IMR-90 (cell line): ENCODE measurements at regions not wholly inside any gene's neighbourhood (a gene's known extent, or its start where the extent isn't known, plus 50 kb on each side); places are given as distances from the start of the nearest gene placed in this dataset.

Source experiments
- ATAC-seq: fragments of 200-7000 bp; cut with Tn5 transposase; 2 replicates; pipeline ENCODE4 v1.9.1; 2020; ENCODE audit warnings: low read depth, mild to moderate bottlenecking, moderate library complexity
- BruUV-seq: library from RNA; stranded (reverse); fragments of 400-500 nt; replicated peaks from 2 replicates; lab custom pipeline; 2021; lab: Mats Ljungman, UMichigan
- CTCF ChIA-PET: fragments of 300-600 bp; formaldehyde crosslinking; extraction: SDS; loops from one replicate; lab custom pipeline; 2021; ENCODE audit warnings: antibody characterized with exemption; lab: Yijun Ruan, JAX
- POLR2A ChIA-PET: fragments of 300-600 bp; sonication (Branson Sonifier 250); formaldehyde crosslinking; loops from one replicate; lab custom pipeline; 2022; ENCODE audit warnings: antibody characterized with exemption; ENCODE audit not compliant: unreplicated experiment; lab: Charles Lee
- DNase-seq: peaks from one replicate; pipeline ENCODE4 v3.0.0; 2013
- H2AFZ ChIP-seq: replicated peaks from 2 replicates; pipeline ENCODE3; 2013; ENCODE audit warnings: low read length, mild to moderate bottlenecking; ENCODE audit not compliant: poor library complexity
- H2AK5ac ChIP-seq: 2 replicates; pipeline ENCODE4 v1.6.1; 2013; ENCODE audit warnings: low read depth, low read length, inconsistent platforms
- H2AK9ac ChIP-seq: replicated peaks from 2 replicates; pipeline ENCODE3; 2013; ENCODE audit warnings: mild to moderate bottlenecking, low read depth, low read length, moderate library complexity; ENCODE audit not compliant: poor library complexity
- H2BK120ac ChIP-seq: 2 replicates; pipeline ENCODE4 v1.6.1; 2013; ENCODE audit warnings: low read depth, low read length, inconsistent platforms
- H2BK15ac ChIP-seq: 3 replicates; pipeline ENCODE4 v1.6.1; 2013; ENCODE audit warnings: low read depth, low read length, inconsistent platforms
- H2BK20ac ChIP-seq: 2 replicates; pipeline ENCODE4 v1.6.1; 2013; ENCODE audit warnings: low read depth, mild to moderate bottlenecking, inconsistent platforms, low read length, moderate library complexity
- H2BK5ac ChIP-seq: 2 replicates; pipeline ENCODE4 v1.6.1; 2013; ENCODE audit warnings: mild to moderate bottlenecking, low read depth, low read length, inconsistent platforms; ENCODE audit not compliant: poor library complexity, severe bottlenecking
- H3K14ac ChIP-seq: replicated peaks from 2 replicates; pipeline ENCODE4 v1.6.1; 2013; ENCODE audit warnings: low read depth, low read length, inconsistent platforms
- H3K18ac ChIP-seq: 2 replicates; pipeline ENCODE4 v1.6.1; 2013; ENCODE audit warnings: low read depth, low read length, control low read depth
- H3K23ac ChIP-seq: 2 replicates; pipeline ENCODE4 v1.6.1; 2013; ENCODE audit warnings: low read depth, low read length, inconsistent platforms
- H3K27ac ChIP-seq: 2 replicates; pipeline ENCODE4 v1.5.1; 2013; ENCODE audit warnings: mild to moderate bottlenecking, control low read depth, low read length; ENCODE audit not compliant: insufficient read depth
- H3K27me3 ChIP-seq: 2 replicates; pipeline ENCODE4 v1.6.1; 2013; ENCODE audit warnings: low read length; ENCODE audit not compliant: control insufficient read depth, insufficient read depth
- H3K36me3 ChIP-seq: 2 replicates; pipeline ENCODE4 v1.6.1; 2013; ENCODE audit warnings: low read length, mixed read lengths; ENCODE audit not compliant: control insufficient read depth, insufficient read depth
- H3K4ac ChIP-seq: 2 replicates; pipeline ENCODE4 v1.6.1; 2013; ENCODE audit warnings: low read depth, low read length, inconsistent platforms
- H3K4me1 ChIP-seq: 2 replicates; pipeline ENCODE4 v1.6.1; 2013; ENCODE audit warnings: low read length, mixed read lengths; ENCODE audit not compliant: control insufficient read depth, insufficient read depth
- H3K4me2 ChIP-seq: 2 replicates; pipeline ENCODE4 v1.6.1; 2013; ENCODE audit warnings: low read depth, mild to moderate bottlenecking, control low read depth, low read length, moderate library complexity
- H3K4me3 ChIP-seq: 2 replicates; pipeline ENCODE4 v1.5.1; 2013; ENCODE audit warnings: low read depth, mild to moderate bottlenecking, control low read depth, low read length, moderate library complexity; ENCODE audit not compliant: insufficient read depth
- H3K56ac ChIP-seq: 2 replicates; pipeline ENCODE4 v1.6.1; 2013; ENCODE audit warnings: low read length, inconsistent platforms; ENCODE audit not compliant: insufficient read depth; ENCODE audit errors: extremely low read depth
- H3K79me1 ChIP-seq, 2 experiments: 2 replicates each; pipeline ENCODE4 v1.6.1; 2013; ENCODE audit warnings: low read length in 2 of 2, inconsistent platforms in 1 of 2, low read depth in 1 of 2
- H3K9ac ChIP-seq: 2 replicates; pipeline ENCODE4 v1.6.1; 2013; ENCODE audit warnings: low read depth, low read length, control low read depth
- H3K9me1 ChIP-seq: 2 replicates; pipeline ENCODE4 v1.6.1; 2013; ENCODE audit warnings: low read length, inconsistent platforms; ENCODE audit not compliant: insufficient read depth
- H3K9me3 ChIP-seq: 2 replicates; pipeline ENCODE4 v1.6.1; 2013; ENCODE audit warnings: low read length; ENCODE audit not compliant: control insufficient read depth, insufficient read depth
- H4K20me1 ChIP-seq: 2 replicates; pipeline ENCODE4 v1.6.1; 2013; ENCODE audit warnings: low read length, inconsistent platforms; ENCODE audit not compliant: insufficient read depth
- H4K5ac ChIP-seq: 2 replicates; pipeline ENCODE4 v1.6.1; 2013; ENCODE audit warnings: mild to moderate bottlenecking, low read depth, low read length, control low read depth
- H4K8ac ChIP-seq, 2 experiments: 2 replicates each; pipeline ENCODE4 v1.6.1; 2013; ENCODE audit warnings: low read depth in 2 of 2, low read length in 2 of 2, control low read depth in 1 of 2, inconsistent platforms in 1 of 2
- H4K91ac ChIP-seq: 2 replicates; pipeline ENCODE4 v1.6.1; 2013; ENCODE audit warnings: low read depth, low read length, inconsistent platforms; ENCODE audit not compliant: insufficient read depth
- BHLHE40 ChIP-seq: fragments of 150-350 bp; IDR thresholded peaks from 2 replicates; pipeline ENCODE4 v1.6.1; 2016; ENCODE audit warnings: mild to moderate bottlenecking, low read depth, low read length
- CHD1 ChIP-seq: IDR thresholded peaks from 2 replicates; pipeline ENCODE4 v1.6.1; 2012; ENCODE audit warnings: low read depth, low read length, improper control_type of control experiment
- MAFK ChIP-seq: IDR thresholded peaks from 2 replicates; pipeline ENCODE4 v1.6.1; 2012; ENCODE audit warnings: low read depth, low read length, improper control_type of control experiment
- MAZ ChIP-seq: IDR thresholded peaks from 2 replicates; pipeline ENCODE4 v1.6.1; 2012; ENCODE audit warnings: low read depth, mild to moderate bottlenecking, low read length, improper control_type of control experiment, moderate library complexity, borderline replicate concordance
- MXI1 ChIP-seq: IDR thresholded peaks from 2 replicates; pipeline ENCODE4 v1.6.1; 2012; ENCODE audit warnings: low read depth, mild to moderate bottlenecking, low read length, moderate library complexity, borderline replicate concordance
- NFE2L2 ChIP-seq: fragments of 150-350 bp; IDR thresholded peaks from 2 replicates; pipeline ENCODE4 v1.6.1; 2016; ENCODE audit warnings: low read depth, mild to moderate bottlenecking, low read length
- RCOR1 ChIP-seq: IDR thresholded peaks from 2 replicates; pipeline ENCODE4 v1.6.1; 2012; ENCODE audit warnings: mild to moderate bottlenecking, low read length, improper control_type of control experiment; ENCODE audit not compliant: insufficient replicate concordance
- WGBS, 2 experiments: methylation state at CpG; one replicate each; pipeline versions ENCODE4 v1.1.5 to v1.1.7; 2013; ENCODE audit warnings: missing lambda C conversion rate in 2 of 2; ENCODE audit not compliant: insufficient read length in 1 of 2; ENCODE audit errors: extremely low coverage in 2 of 2; 5-methylcytosine and 5-hydroxymethylcytosine counted together
- dilution Hi-C: fragments of 300-500 bp; cut with HindIII; formaldehyde crosslinking; loops from one replicate; pipeline ENCODE4 v1.14.3; 2018; ENCODE audit warnings: low sequenced_read_pairs; ENCODE audit not compliant: unreplicated experiment
- in situ Hi-C: fragments of 300-500 bp; cut with MboI; formaldehyde crosslinking; loops from 3 replicates; pipeline ENCODE4 v1.14.3; 2019; ENCODE audit warnings: low sequenced_read_pairs, inconsistent platforms, mixed read lengths
- intact Hi-C: fragments of 100-400 bp; cut with micrococcal nuclease; formaldehyde crosslinking; loops from 2 replicates; pipeline ENCODE4 v1.10.0; 2022
- TF ChIP-seq, protein P1 (sequence below): fragments of 150-350 bp; IDR thresholded peaks from 2 replicates; pipeline ENCODE4 v1.6.1; 2016; ENCODE audit warnings: low read depth, mild to moderate bottlenecking, low read length, moderate library complexity, borderline replicate concordance
- TF ChIP-seq, protein P2 (sequence below): conservative IDR thresholded peaks from 2 replicates; pipeline ENCODE4 v1.5.1; 2012; ENCODE audit warnings: mild to moderate bottlenecking, low read depth, low read length, improper control_type of control experiment

DNA sequence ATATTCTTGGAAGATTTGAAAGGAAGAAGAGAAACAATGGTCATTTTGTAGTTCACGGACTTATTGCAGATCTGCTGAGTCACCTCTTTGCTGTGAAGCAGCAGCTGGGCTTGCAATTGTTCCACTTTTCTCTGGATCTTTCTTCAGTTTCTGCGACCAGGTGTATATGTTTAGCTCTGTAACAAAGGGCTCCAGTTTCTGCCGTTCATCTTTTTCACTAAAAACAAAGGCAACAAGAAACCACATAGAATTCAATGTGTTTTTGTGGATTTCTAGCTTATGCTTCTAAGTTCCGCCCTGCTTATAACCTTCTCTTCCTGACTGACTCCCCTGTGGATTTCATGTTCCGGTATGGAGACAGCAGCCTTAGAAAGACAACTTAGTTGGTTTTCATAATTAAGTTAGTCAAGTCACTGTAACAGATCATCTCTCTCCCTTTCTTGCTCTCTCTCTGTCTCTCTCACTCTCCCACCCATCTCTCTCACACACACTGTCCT is 121.6 kb upstream of the EPHA5 start:
- no peak overlapping the region for H3K4me3 ChIP-seq
- CTCF ChIA-PET: no interaction called here

More for the DNA sequence above, 121.6 kb upstream of the EPHA5 start:
- Histone ChIP-seq H3K14ac (no peak overlapping the region), H2BK5ac (no peak overlapping the region), H2BK120ac (no peak overlapping the region), H2AK5ac (no peak overlapping the region), H3K9me3 (peaks cover 2% of the 10 kb centered on the region; the same call in 1 of the 2 replicates), H3K27ac (no peak overlapping the region), H3K36me3 (no peaks in the 10 kb centered on the region), H4K5ac (no peak overlapping the region), H2AK9ac (no peak overlapping the region), H3K9ac (no peak overlapping the region), H4K91ac (no peak overlapping the region), H2AFZ (no peak overlapping the region), H3K18ac (no peak overlapping the region), H3K56ac (no peak overlapping the region), H2BK20ac (no peak overlapping the region), H3K4ac (no peak overlapping the region), H3K27me3 (no peaks in the 10 kb centered on the region), H4K20me1 (no peaks in the 10 kb centered on the region), H3K4me2 (no peak overlapping the region), H3K79me1 (no peaks in the 10 kb centered on the region), H4K8ac (no peak overlapping the region), H3K4me1 (no peaks in the 10 kb centered on the region), H3K9me1 (no peaks in the 10 kb centered on the region), H2BK15ac (no peak overlapping the region), H3K23ac (no peak overlapping the region)
- DNase-seq (no peak), ATAC-seq (no peak)
- POLR2A ChIA-PET: no interaction called here
- no TSS peak for BruUV-seq
- intact Hi-C loops (no loop called here), dilution Hi-C loops (no loop called here), in situ Hi-C loops (no loop called here)
- 50% methylated on average over 1 of the region's 5 CpGs; no CpG with 5 or more reads in 1 of the 2 experiments for WGBS, 2 experiments
- TF ChIP-seq NFE2L2: peak; percentile 74
- TF ChIP-seq, protein P1, sequence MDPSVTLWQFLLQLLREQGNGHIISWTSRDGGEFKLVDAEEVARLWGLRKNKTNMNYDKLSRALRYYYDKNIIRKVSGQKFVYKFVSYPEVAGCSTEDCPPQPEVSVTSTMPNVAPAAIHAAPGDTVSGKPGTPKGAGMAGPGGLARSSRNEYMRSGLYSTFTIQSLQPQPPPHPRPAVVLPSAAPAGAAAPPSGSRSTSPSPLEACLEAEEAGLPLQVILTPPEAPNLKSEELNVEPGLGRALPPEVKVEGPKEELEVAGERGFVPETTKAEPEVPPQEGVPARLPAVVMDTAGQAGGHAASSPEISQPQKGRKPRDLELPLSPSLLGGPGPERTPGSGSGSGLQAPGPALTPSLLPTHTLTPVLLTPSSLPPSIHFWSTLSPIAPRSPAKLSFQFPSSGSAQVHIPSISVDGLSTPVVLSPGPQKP: no peak
- no peak for TF ChIP-seq MAZ
- TF ChIP-seq MXI1: no peak
- TF ChIP-seq CHD1: no peak
- peak; percentile 69; the same call in 1 of the 2 replicates for TF ChIP-seq MAFK
- no peak for TF ChIP-seq BHLHE40
- TF ChIP-seq, protein P2, sequence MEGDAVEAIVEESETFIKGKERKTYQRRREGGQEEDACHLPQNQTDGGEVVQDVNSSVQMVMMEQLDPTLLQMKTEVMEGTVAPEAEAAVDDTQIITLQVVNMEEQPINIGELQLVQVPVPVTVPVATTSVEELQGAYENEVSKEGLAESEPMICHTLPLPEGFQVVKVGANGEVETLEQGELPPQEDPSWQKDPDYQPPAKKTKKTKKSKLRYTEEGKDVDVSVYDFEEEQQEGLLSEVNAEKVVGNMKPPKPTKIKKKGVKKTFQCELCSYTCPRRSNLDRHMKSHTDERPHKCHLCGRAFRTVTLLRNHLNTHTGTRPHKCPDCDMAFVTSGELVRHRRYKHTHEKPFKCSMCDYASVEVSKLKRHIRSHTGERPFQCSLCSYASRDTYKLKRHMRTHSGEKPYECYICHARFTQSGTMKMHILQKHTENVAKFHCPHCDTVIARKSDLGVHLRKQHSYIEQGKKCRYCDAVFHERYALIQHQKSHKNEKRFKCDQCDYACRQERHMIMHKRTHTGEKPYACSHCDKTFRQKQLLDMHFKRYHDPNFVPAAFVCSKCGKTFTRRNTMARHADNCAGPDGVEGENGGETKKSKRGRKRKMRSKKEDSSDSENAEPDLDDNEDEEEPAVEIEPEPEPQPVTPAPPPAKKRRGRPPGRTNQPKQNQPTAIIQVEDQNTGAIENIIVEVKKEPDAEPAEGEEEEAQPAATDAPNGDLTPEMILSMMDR: no peak
- no peak for TF ChIP-seq RCOR1
